H1 (cell line): ENCODE measurements at regions not wholly inside any gene's neighbourhood (a gene's known extent, or its start where the extent isn't known, plus 50 kb on each side); places are given as distances from the start of the nearest gene placed in this dataset.

ENCODE experiments used
- BACH1 ChIP-seq: IDR thresholded peaks from 2 replicates; pipeline ENCODE4 v1.6.1; 2012; ENCODE audit warnings: low read length, improper control_type of control experiment
- GABPA ChIP-seq: IDR thresholded peaks from 2 replicates; pipeline ENCODE4 v1.6.1; 2011; ENCODE audit warnings: mild to moderate bottlenecking, low read length, moderate library complexity, borderline replicate concordance; ENCODE audit not compliant: insufficient read depth
- POLR2A ChIP-seq, 2 experiments: IDR thresholded peaks; 1 replicate in 1 of 2; 2 replicates in 1 of 2; pipeline ENCODE4 v1.6.1; 2011; ENCODE audit warnings: low read depth in 2 of 2, low read length in 2 of 2, mild to moderate bottlenecking in 2 of 2; ENCODE audit errors: control extremely low read depth in 1 of 2
- POLR2AphosphoS5 ChIP-seq: IDR thresholded peaks from 2 replicates; pipeline ENCODE4 v1.6.1; 2011; ENCODE audit warnings: low read depth, low read length
- TAF1 ChIP-seq: IDR thresholded peaks from 2 replicates; pipeline ENCODE4 v1.6.1; 2011; ENCODE audit warnings: mild to moderate bottlenecking, low read depth, low read length
- TCF12 ChIP-seq: IDR thresholded peaks from 2 replicates; pipeline ENCODE4 v1.6.1; 2011; ENCODE audit warnings: low read depth, mild to moderate bottlenecking, low read length
- YY1 ChIP-seq: IDR thresholded peaks from 2 replicates; pipeline ENCODE4 v1.6.1; 2011; ENCODE audit warnings: low read depth, mild to moderate bottlenecking, low read length
- ZNF274 ChIP-seq: IDR thresholded peaks from 2 replicates; pipeline ENCODE4 v1.7.0; 2012; ENCODE audit warnings: low read length, borderline replicate concordance; ENCODE audit errors: extremely low read depth
- TF ChIP-seq, protein P1 (sequence below), 3 experiments: IDR thresholded peaks; 1 replicate in 2 of 3; 2 replicates in 1 of 3; pipeline versions ENCODE4 v1.5.1 to v1.6.1; 2011; ENCODE audit warnings: low read length in 3 of 3, mild to moderate bottlenecking in 3 of 3, inconsistent platforms in 2 of 3, low read depth in 1 of 3, moderate library complexity in 1 of 3; ENCODE audit not compliant: insufficient read depth in 1 of 3; ENCODE audit errors: control extremely low read depth in 1 of 3
- TF ChIP-seq, protein P2 (sequence below): IDR thresholded peaks from 2 replicates; pipeline ENCODE4 v1.6.1; 2012; ENCODE audit warnings: inconsistent platforms

DNA sequence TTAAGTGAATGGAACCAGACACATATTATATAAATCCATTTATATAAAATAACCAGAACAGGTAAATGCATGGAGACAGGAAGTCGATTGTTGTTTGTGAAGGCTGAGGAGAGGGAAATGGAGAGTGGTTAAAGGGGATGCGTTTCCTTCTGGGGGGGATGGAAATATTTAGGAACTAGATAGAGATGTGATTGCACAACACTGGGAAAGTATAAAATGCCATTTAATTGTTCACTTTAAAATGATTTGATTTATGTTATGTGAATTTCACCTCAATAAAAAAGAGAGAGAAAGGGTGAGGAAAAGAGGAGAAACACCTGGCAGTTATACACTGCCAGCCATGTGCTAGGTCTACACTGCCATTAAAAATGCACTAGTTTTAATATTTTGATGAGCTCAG lies 312.6 kb downstream of the CD83 start:
- TF ChIP-seq, protein P1, sequence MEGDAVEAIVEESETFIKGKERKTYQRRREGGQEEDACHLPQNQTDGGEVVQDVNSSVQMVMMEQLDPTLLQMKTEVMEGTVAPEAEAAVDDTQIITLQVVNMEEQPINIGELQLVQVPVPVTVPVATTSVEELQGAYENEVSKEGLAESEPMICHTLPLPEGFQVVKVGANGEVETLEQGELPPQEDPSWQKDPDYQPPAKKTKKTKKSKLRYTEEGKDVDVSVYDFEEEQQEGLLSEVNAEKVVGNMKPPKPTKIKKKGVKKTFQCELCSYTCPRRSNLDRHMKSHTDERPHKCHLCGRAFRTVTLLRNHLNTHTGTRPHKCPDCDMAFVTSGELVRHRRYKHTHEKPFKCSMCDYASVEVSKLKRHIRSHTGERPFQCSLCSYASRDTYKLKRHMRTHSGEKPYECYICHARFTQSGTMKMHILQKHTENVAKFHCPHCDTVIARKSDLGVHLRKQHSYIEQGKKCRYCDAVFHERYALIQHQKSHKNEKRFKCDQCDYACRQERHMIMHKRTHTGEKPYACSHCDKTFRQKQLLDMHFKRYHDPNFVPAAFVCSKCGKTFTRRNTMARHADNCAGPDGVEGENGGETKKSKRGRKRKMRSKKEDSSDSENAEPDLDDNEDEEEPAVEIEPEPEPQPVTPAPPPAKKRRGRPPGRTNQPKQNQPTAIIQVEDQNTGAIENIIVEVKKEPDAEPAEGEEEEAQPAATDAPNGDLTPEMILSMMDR (IDR thresholded peaks at IDR 0.05; ENCODE audit: control extremely low read depth in 1 of 3, insufficient read depth in 1 of 3, low read depth in 1 of 3, low read length in 3 of 3): no peak
- TF ChIP-seq ZNF274 (no peak), GABPA (no peak), POLR2A (IDR thresholded peaks at IDR 0.05; ENCODE audit: control extremely low read depth in 1 of 2, low read depth in 2 of 2, low read length in 2 of 2) (no peak), TCF12 (no peak), TAF1 (no peak), POLR2AphosphoS5 (no peak), YY1 (no peak), BACH1 (no peak)
- TF ChIP-seq, protein P2, sequence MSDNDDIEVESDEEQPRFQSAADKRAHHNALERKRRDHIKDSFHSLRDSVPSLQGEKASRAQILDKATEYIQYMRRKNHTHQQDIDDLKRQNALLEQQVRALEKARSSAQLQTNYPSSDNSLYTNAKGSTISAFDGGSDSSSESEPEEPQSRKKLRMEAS: no peak
